HepG2 (cell line): ENCODE measurements at regions not wholly inside any gene's neighbourhood (a gene's known extent, or its start where the extent isn't known, plus 50 kb on each side); places are given as distances from the start of the nearest gene placed in this dataset.

Experiments
- ATAC-seq: fragments of 200-7000 bp; cut with Tn5 transposase; 3 replicates; pipeline ENCODE4 v1.9.1; 2020; ENCODE audit warnings: mild to moderate bottlenecking, moderate library complexity
- BruUV-seq: library from RNA; stranded (reverse); fragments of 400-500 nt; replicated peaks from 2 replicates; lab custom pipeline; 2021; lab: Mats Ljungman, UMichigan
- CTCF ChIA-PET: fragments of 300-600 bp; formaldehyde crosslinking; extraction: SDS; loops from one replicate; lab custom pipeline; 2021; ENCODE audit warnings: low total read pairs, inconsistent platforms, low intra/inter-chr PET ratio; lab: Yijun Ruan, JAX
- POLR2A ChIA-PET: fragments of 350-600 bp; sonication (Branson Sonifier 250); formaldehyde crosslinking; loops from one replicate; lab custom pipeline; 2020; ENCODE audit warnings: antibody characterized with exemption, inconsistent platforms; lab: Yijun Ruan, JAX
- DNase-seq: peaks from one replicate; pipeline ENCODE4 v3.0.0-alpha.2; 2015; ENCODE audit warnings: low spot score
- FAIRE-seq: peaks from 3 replicates; lab custom pipeline; 2011; peaks lifted over from hg19 to GRCh38; lab: Jason Lieb, UNC
- H2AFZ ChIP-seq: one replicate; pipeline ENCODE4 v1.6.1; 2011; ENCODE audit warnings: low read length, inconsistent platforms
- H3K27ac ChIP-seq: fragments of 300-600 bp; 3 replicates; pipeline ENCODE4 v1.8.0; 2011; ENCODE audit warnings: mixed run types, mild to moderate bottlenecking, mixed read lengths, low read length, inconsistent platforms; ENCODE audit not compliant: insufficient read depth; ENCODE audit errors: extremely low read length
- H3K27me3 ChIP-seq, 2 experiments: fragments of 200-600 bp in 1 of 2; 2 replicates in 1 of 2; 3 replicates in 1 of 2; pipeline versions ENCODE4 v1.6.0 to v1.8.0; 2011; ENCODE audit warnings: low read length in 2 of 2, mild to moderate bottlenecking in 2 of 2, moderate library complexity in 2 of 2, inconsistent platforms in 1 of 2; ENCODE audit not compliant: insufficient read depth in 2 of 2, control insufficient read depth in 1 of 2
- H3K36me3 ChIP-seq, 2 experiments: fragments of 200-600 bp in 1 of 2; replicated peaks in 1 of 2; 2 replicates in 1 of 2; 3 replicates in 1 of 2; pipeline versions ENCODE4 v1.5.1 to v1.8.0; 2011; ENCODE audit warnings: low read length in 2 of 2, inconsistent platforms in 1 of 2; ENCODE audit not compliant: insufficient read depth in 2 of 2, control insufficient read depth in 1 of 2
- H3K4me1 ChIP-seq: 2 replicates; pipeline ENCODE4 v1.5.1; 2012; ENCODE audit warnings: low read length, inconsistent platforms; ENCODE audit not compliant: insufficient read depth
- H3K4me2 ChIP-seq: 2 replicates; pipeline ENCODE4 v1.6.0; 2011; ENCODE audit warnings: low read depth, low read length, inconsistent platforms
- H3K4me3 ChIP-seq, 3 experiments: fragments of 200-600 bp in 1 of 3; sonication (generic), shearing (Covaris generic) in 1 of 3; replicated peaks in 1 of 3; 2 replicates each; pipeline ENCODE4 v1.5.1; 2011 to 2016; ENCODE audit warnings: low read length in 3 of 3, inconsistent platforms in 2 of 3, low read depth in 2 of 3, mild to moderate bottlenecking in 2 of 3, control low read depth in 1 of 3, mixed read lengths in 1 of 3; ENCODE audit not compliant: insufficient read depth in 1 of 3
- H3K79me2 ChIP-seq: one replicate; pipeline ENCODE4 v1.6.1; 2011; ENCODE audit warnings: low read length, inconsistent platforms; ENCODE audit not compliant: insufficient read depth
- H3K9ac ChIP-seq: 2 replicates; pipeline ENCODE4 v1.6.0; 2011; ENCODE audit warnings: mild to moderate bottlenecking, low read depth, low read length, inconsistent platforms; ENCODE audit not compliant: insufficient read depth
- H3K9me3 ChIP-seq: 2 replicates; pipeline ENCODE4 v1.5.1; 2012; ENCODE audit warnings: mild to moderate bottlenecking, low read length
- H4K20me1 ChIP-seq: 2 replicates; pipeline ENCODE4 v1.6.0; 2011; ENCODE audit warnings: inconsistent platforms, mild to moderate bottlenecking, low read length, moderate library complexity; ENCODE audit not compliant: insufficient read depth
- ASH2L ChIP-seq: fragments of 300-600, 200-600 bp; sonication (generic); IDR thresholded peaks from 2 replicates; pipeline ENCODE4 v1.7.0; 2017; ENCODE audit warnings: low read depth, mild to moderate bottlenecking, moderate library complexity, mixed read lengths, low read length; ENCODE audit not compliant: insufficient read length
- CBX1 ChIP-seq: IDR thresholded peaks from one replicate; pipeline ENCODE4 v1.6.1; 2016; ENCODE audit warnings: antibody characterized with exemption, low read depth
- EEA1 ChIP-seq: sonication (generic); formaldehyde crosslinking; IDR thresholded peaks from 2 replicates; pipeline ENCODE4 v1.5.1; 2020; ENCODE audit warnings: mild to moderate bottlenecking, missing genetic modification reagents, borderline replicate concordance
- HNF1A ChIP-seq, 2 experiments: sonication (generic) in 1 of 2; formaldehyde crosslinking in 1 of 2; IDR thresholded peaks; 2 replicates each; pipeline versions ENCODE4 v1.4.0 to v1.6.1; 2016 to 2020; ENCODE audit warnings: borderline replicate concordance in 1 of 2, low read depth in 1 of 2, mild to moderate bottlenecking in 1 of 2, missing genetic modification reagents in 1 of 2
- KDM3A ChIP-seq: IDR thresholded peaks from 2 replicates; pipeline ENCODE4 v1.6.1; 2018; ENCODE audit warnings: low read depth, missing compliant biosample characterization
- KLF11 ChIP-seq: IDR thresholded peaks from 2 replicates; pipeline ENCODE4 v1.6.1; 2016; ENCODE audit warnings: missing compliant biosample characterization
- NFATC3 ChIP-seq: sonication (generic); formaldehyde crosslinking; IDR thresholded peaks from 2 replicates; pipeline ENCODE4 v1.5.1; 2020; ENCODE audit warnings: mild to moderate bottlenecking, missing genetic modification reagents
- NFKBIZ ChIP-seq: IDR thresholded peaks from 2 replicates; pipeline ENCODE4 v1.6.1; 2018; ENCODE audit warnings: missing genetic modification reagents, missing compliant biosample characterization
- SALL1 ChIP-seq: sonication (generic); formaldehyde crosslinking; IDR thresholded peaks from 2 replicates; pipeline ENCODE4 v1.8.0; 2022; ENCODE audit warnings: mild to moderate bottlenecking, missing genetic modification reagents
- ZBTB21 ChIP-seq: sonication (generic); formaldehyde crosslinking; IDR thresholded peaks from 2 replicates; pipeline ENCODE4 v1.4.0; 2020; ENCODE audit warnings: missing genetic modification reagents
- ZBTB26 ChIP-seq: IDR thresholded peaks from 2 replicates; pipeline ENCODE4 v1.6.1; 2016; ENCODE audit warnings: missing compliant biosample characterization, missing genetic modification reagents, borderline replicate concordance
- ZBTB3 ChIP-seq: sonication (generic); formaldehyde crosslinking; IDR thresholded peaks from 2 replicates; pipeline ENCODE4 v1.4.0; 2020; ENCODE audit warnings: low read depth, mild to moderate bottlenecking, moderate library complexity, missing genetic modification reagents, borderline replicate concordance
- ZBTB7A ChIP-seq: sonication (generic); formaldehyde crosslinking; IDR thresholded peaks from 2 replicates; pipeline ENCODE4 v1.8.0; 2022; ENCODE audit warnings: mild to moderate bottlenecking, missing genetic modification reagents
- ZNF232 ChIP-seq: sonication (generic); formaldehyde crosslinking; IDR thresholded peaks from 2 replicates; pipeline ENCODE4 v1.4.0; 2020; ENCODE audit warnings: missing genetic modification reagents, borderline replicate concordance
- ZNF264 ChIP-seq: sonication (generic); formaldehyde crosslinking; IDR thresholded peaks from 2 replicates; pipeline ENCODE4 v1.4.0; 2020; ENCODE audit warnings: missing genetic modification reagents
- ZNF335 ChIP-seq: sonication (generic); formaldehyde crosslinking; IDR thresholded peaks from 2 replicates; pipeline ENCODE4 v1.4.0; 2020; ENCODE audit warnings: missing genetic modification reagents
- ZNF629 ChIP-seq: sonication (generic); formaldehyde crosslinking; conservative IDR thresholded peaks from 2 replicates; pipeline ENCODE4 v1.5.0; 2020; ENCODE audit warnings: missing genetic modification reagents
- WGBS: methylation state at CpG from one replicate; pipeline ENCODE4 v1.1.6; 2017; ENCODE audit warnings: low lambda C conversion rate; 5-methylcytosine and 5-hydroxymethylcytosine counted together
- in situ Hi-C: cut with HindIII; loops from 2 replicates; pipeline ENCODE4 v1.10.0; 2017; ENCODE audit warnings: low pct_unique_long_range_greater_than_20kb; ENCODE audit not compliant: extremely low pct_ligation_motif_present
- intact Hi-C: fragments of 100-400 bp; cut with micrococcal nuclease; formaldehyde crosslinking; loops from one replicate; pipeline ENCODE4 v1.10.0; 2022; ENCODE audit not compliant: unreplicated experiment

- H3K9me3 ChIP-seq, result no peaks in the 10 kb centered on the region
- H3K27ac ChIP-seq, result no peak overlapping the region
- H3K9ac ChIP-seq, result no peak overlapping the region
- H3K27me3 ChIP-seq, result no peaks in the 10 kb centered on the region
- 45% methylated on average over 1 of the region's 1 CpG for WGBS
- H3K4me2 ChIP-seq, result no peak overlapping the region
- intact Hi-C loops, result no loop called here
- no peaks in the 10 kb centered on the region for H4K20me1 ChIP-seq
- DNase-seq (no peak), ATAC-seq (no peak), FAIRE-seq (no peak)
- TF ChIP-seq ZBTB7A (CRISPR knock-in tag) (no peak), NFATC3 (CRISPR knock-in tag) (no peak), ZNF629 (CRISPR knock-in tag) (no peak), ZBTB3 (CRISPR knock-in tag) (no peak), EEA1 (CRISPR knock-in tag) (no peak), NFKBIZ (no peak), ASH2L (no peak), ZBTB21 (CRISPR knock-in tag) (no peak), ZNF232 (CRISPR knock-in tag) (no peak), SALL1 (CRISPR knock-in tag) (no peak), ZNF264 (CRISPR knock-in tag) (no peak), HNF1A (IDR thresholded peaks at IDR 0.05; ENCODE audit: low read depth) (no peak), HNF1A (CRISPR knock-in tag; IDR thresholded peaks at IDR 0.05; ENCODE audit: borderline replicate concordance) (no peak), CBX1 (no peak), KLF11 (no peak), ZNF335 (CRISPR knock-in tag) (no peak), KDM3A (no peak), ZBTB26 (no peak)
- in situ Hi-C loops, result no loop called here
- H3K36me3 ChIP-seq, result no peaks in the 10 kb centered on the region
- H2AFZ ChIP-seq, result no peak overlapping the region
- no peaks in the 10 kb centered on the region for H3K4me1 ChIP-seq
- no peak overlapping the region for H3K4me3 ChIP-seq
- ChIA-PET CTCF (no interaction called here), POLR2A (no interaction called here)
- no TSS peak for BruUV-seq
- H3K79me2 ChIP-seq, result no peaks in the 10 kb centered on the region
Observed at GRCh38 chr4:33057736-33058135, 2337.6 kb downstream of the PCDH7 start.
